GM12891 (cell line): ENCODE measurements at regions not wholly inside any gene's neighbourhood (a gene's known extent, or its start where the extent isn't known, plus 50 kb on each side); places are given as distances from the start of the nearest gene placed in this dataset.

Experiments used
- POLR2A ChIP-seq: IDR thresholded peaks from 2 replicates; pipeline ENCODE4 v1.6.1; 2011; ENCODE audit warnings: low read depth, low read length, control low read depth
- POLR2AphosphoS5 ChIP-seq: IDR thresholded peaks from 2 replicates; pipeline ENCODE4 v1.6.1; 2011; ENCODE audit warnings: low read depth, low read length, control low read depth

DNA sequence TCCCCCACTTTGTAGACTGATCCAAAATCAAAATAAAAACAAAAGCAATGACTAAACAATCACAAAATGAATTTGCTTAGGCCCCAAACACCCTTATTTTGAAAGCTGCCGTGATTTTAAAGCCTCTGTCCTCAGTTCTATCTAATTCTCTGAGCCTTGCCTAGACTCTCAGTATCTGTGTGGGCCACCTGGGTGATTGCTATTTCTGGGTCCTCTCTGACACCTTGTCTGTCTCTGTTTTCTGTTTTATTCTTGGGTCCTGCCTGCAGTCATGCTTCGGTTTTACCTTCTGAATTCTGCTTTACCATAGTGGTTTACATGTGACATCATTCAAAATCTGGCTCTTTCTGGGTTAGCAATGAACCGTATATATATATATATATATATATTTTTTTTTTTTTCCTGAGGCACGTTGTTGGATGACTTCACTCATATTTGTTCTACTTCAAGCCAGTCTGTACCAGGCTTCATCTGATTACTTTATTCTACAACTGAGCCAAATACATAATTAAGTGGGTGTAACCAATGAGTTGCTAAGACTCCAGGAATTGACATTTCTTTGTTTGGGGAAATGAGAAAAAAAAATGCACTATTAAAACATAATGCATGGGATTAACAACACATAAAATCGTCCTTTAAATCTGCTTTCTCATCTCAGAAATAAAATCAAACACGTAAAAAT is 710.7 kb upstream of the SLIT2 start:
- no peak for TF ChIP-seq POLR2AphosphoS5
- no peak for TF ChIP-seq POLR2A
